Activated CD8-positive, alpha-beta memory T cell treated with anti-CD3 and anti-CD28 coated beads for 24 hours (primary cell): ENCODE measurements at regions not wholly inside any gene's neighbourhood (a gene's known extent, or its start where the extent isn't known, plus 50 kb on each side); places are given as distances from the start of the nearest gene placed in this dataset.
"Not testable (repeated sequence)": the region's sequence is repeated elsewhere in the genome, so short reads cannot be mapped to it uniquely, and the experiment has no call there.

Source experiments
- DNase-seq: peaks from one replicate; pipeline ENCODE4 v3.0.0-alpha.2; 2020

DNA sequence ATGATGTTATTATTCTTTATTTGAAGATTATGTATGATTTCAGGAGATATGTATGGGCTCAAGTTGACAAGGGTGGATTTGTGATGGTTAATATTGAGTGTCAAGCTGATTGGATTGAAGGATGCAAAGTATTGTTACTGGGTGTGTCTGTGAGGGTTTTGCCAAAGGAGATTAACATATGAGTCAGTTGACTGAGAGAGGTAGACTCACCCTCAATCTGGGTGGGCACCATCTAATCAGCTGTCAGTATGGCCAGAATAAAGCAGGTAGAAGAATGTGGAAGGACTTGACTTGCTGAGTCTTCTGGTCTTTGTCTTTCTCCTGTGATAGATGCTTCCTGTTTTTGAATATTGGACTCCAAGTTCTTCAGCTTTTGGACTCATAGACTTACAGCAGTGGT lies 973.7 kb downstream of the MCTP2 start:
- DNase-seq, result no peak

GRCh38 chr15:95205830-95206229 lies 974.5 kb downstream of the MCTP2 start:
- DNase-seq, result not testable (repeated sequence)

- DNase-seq, result no peak
These were observed 976.7 kb downstream of the MCTP2 start for GRCh38 chr15:95208071-95208470.

DNA sequence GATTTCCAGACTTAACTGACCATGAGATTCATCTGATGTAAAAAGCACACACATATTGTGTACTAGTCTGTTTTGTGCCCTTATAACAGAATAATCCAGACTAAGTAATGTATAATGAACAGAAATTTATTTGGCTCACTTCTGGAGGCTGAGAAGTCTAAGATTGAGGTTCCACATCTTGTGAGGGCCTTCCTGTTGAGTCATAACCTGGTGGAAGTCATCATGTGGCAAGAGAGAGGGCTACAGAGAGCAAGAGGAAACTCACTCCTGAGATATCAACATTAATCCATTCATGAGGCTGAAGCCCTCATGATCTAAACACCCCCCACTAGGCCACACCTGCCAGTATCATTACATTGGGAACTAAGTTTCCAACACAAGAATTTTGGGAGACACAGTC lies 977.6 kb downstream of the MCTP2 start:
- no peak for DNase-seq

DNA sequence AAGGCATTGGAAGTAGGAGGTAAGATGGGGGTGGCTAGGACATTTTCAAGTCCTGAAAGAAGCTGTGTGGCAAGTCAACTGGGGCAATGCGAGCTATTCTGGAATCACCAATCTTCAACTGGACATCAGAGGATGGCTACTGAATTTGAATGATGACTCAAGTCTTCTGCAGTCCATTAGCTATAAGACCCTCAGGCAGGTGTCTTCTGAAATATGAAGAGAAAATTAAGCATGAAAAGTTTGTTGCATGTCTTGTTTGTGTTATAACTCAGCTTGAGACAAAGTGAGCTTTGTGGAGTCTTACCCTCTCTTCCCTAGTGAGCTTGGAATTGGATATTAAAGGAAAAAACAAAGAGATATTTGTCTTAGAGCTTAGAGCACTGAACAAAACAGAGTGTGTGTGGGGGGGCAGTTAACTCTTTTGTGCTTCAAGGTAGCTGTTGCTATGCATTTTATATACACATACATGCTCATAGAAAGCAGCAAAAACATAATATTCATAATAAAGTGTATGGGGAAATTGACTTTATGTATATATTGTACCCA lies 979.1 kb downstream of the MCTP2 start:
- no peak for DNase-seq

DNA sequence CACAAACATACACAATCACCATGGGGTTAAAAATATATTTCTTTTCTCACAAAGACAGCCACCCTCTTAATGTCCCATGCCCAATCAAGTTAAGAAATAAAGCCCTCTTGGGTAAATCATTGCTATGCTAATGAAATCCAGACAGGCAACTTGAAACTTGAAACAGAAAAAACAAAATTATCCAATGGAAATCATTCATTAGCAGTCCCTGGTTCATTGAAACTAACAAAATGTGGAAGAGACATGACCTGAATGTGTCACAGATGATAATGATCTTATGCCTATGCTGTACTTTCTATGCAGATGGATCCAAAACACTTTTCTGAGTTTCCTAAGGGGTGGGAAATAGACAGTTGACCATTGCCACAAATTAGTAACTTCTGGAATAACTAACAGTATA lies 983.7 kb downstream of the MCTP2 start:
- no peak for DNase-seq

GRCh38 chr15:95226835-95227234 lies 995.5 kb downstream of the MCTP2 start:
- no peak for DNase-seq

- DNase-seq, result no peak
These were observed 995.9 kb downstream of the MCTP2 start for GRCh38 chr15:95227235-95227634.

- no peak for DNase-seq
These were observed 997.6 kb downstream of the MCTP2 start for GRCh38 chr15:95228856-95229555.

- no peak for DNase-seq
These were observed 1003.7 kb downstream of the MCTP2 start for GRCh38 chr15:95235033-95235432.

DNA sequence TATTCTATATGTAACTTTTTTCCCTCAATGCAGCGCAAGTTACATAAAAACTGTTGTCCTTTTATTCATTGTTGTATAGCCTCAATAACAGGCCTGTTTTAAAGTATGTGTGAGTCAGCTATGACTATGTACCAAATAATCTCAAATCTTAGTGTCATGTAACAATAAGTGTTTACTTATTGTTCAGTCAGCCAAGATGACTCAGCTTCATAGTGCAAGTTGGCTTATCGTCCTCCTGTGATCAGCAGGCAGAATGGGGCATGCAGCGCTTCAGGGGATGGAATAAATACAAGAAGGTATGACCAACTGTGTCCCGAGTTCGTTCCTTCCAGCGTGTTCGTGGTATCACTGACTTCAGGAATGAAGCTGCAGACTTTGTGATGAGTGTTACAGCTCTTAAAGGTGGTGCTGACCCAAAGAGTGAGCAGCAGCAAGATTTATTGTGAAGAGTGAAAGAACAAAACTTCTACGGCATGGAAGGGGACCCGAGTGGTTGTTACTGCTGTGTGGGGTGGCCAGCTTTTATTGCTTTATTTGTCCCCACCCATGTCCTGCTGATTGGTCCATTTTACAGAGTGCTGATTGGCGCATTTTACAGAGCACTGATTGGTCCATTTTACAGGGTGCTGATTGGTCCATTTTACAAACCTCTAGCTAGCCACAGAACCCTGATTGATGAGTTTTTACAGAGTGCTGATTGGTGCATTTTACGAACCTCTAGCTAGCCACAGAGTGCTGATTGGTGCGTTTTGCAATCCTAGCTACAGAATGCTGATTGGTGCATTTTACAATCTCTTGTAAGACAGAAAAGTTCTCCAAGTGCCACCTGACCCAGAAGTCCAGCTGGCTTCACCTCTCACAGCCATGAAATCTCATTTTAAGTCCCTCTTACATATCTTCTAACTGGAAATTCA lies 1016.0 kb downstream of the MCTP2 start:
- no peak for DNase-seq

DNA sequence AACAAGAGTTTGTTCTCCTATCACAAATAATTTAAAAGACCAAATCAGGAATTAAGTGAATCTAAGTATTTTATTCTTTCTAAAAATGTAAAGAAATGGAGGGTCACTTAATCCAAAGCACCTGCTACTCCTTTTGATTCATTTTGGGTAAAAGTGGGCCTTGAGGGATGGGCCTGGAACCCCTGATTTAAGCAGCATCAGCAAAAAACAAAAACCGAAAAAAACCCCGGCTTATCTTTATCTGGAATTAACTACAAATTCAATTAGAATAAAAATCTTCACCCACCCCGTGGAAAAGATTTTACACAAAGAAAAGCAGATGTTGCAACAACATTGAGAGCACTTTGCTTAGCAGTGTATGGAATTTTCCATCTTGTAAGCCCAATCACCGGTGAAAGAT lies 1018.2 kb downstream of the MCTP2 start:
- DNase-seq, result no peak

DNA sequence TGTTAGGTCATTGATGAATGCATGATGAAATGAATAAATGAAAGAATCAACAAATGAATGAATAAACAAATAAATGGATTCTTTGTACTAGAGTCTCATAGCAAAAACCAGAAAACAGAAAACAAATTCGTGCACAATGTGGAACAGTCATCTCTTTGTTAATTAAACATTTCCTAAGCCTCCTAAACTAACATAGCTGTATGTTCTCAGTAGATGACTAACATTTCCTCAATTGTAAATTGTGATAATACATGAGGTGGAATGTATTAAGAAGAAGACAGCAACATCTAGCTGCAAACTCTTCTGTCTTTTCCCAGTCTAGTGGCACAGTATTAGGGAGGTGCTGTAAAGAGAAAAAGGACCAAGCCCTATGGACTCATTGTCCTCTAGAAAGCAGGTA lies 1021.0 kb downstream of the MCTP2 start:
- DNase-seq, result no peak

DNA sequence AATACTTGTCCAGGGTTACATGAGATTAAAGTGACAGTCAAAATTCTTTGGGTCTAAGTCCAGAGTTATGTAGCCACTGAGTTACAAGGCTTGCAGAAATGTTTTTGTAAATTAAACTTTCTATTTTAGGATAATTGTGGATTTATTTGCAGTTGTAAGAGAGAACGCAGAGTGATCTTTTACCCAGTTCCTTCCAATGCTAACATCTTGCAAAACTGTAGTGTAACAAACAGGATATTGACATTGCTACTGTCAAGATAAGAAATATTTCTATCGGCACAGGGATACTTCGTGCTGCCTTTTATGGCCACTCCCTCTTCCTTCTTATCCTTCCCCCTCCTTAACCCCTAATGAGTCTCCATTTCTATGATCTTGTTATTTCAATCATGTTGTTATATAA lies 1022.9 kb downstream of the MCTP2 start:
- DNase-seq, result no peak

DNA sequence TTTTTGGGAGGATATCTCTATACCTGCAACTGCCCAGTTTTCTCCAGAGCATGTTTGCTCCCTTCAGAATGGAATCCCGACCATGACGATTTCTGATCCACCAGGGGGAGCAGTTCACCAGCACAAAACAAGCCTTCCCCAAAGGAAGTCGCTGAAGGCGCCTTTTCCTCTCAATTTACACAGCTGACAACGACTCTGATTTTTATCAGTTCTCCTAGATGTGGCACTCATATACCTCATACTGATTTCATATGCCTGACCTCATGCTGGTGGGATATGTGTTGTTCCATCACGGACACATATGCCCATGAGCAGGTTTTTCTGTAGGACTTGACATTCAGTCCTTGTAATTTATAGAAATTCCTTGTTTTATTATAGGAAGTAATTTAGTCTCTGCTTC lies 1028.2 kb downstream of the MCTP2 start:
- DNase-seq, result peak; percentile 69

GRCh38 chr15:95259965-95260364 lies 1028.6 kb downstream of the MCTP2 start:
- no peak for DNase-seq

GRCh38 chr15:95260856-95261255 lies 1029.5 kb downstream of the MCTP2 start:
- DNase-seq, result no peak

- DNase-seq, result no peak
These were observed 1030.2 kb downstream of the MCTP2 start for GRCh38 chr15:95261546-95261945.

DNA sequence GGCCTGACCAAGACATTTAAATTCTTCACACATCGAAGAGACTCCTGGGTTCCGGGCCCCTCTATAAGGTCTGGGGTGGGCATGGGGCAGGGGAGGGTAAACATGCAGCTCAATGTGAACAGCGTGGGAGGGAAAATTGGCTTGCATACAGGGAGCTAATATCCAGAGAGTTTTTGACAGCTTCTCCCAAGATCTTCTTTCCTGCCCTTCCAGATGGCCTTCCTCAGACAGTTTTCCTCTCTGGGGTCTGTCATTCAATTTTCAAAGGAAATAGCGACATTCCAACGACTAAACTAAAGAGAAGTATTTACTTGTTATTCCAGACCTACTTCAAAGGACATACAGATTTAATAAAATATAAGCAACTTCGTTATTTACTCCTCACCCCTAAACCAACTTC lies 1030.6 kb downstream of the MCTP2 start:
- no peak for DNase-seq

DNA sequence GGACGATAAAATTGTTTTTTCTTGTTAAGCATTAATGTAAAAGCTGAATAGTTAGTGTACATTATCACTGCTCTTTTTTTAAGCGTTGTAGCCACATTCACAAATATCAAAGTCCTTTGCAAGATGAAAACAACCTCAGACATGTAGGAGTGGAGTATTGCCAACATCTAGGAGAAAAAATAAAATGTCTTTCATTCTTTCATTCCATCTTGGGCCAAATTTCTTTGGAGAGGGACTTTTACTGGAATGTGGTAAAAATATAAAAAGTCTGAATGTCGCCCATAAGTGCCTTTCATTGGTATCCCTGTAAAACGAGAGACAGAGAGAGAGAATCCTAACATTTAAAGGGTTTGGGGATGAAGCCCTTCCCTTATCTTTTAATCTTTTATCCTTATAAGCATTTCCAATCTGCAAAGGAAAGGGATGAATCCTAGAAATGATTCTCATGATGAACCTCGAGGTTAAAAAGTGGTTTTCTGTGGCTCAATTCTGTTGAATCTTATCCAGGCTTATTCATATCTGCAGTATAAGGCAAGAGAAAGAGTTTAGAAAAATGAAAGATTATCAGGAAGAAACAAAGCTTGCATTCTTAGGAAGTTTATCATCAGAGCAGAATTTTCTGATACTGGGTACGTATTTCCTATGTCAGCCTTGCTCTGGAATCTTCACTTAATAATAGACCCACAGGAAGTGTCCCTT lies 1031.7 kb downstream of the MCTP2 start:
- no peak for DNase-seq

- no peak for DNase-seq
These were observed 1032.4 kb downstream of the MCTP2 start for GRCh38 chr15:95263751-95264150.

- DNase-seq, result no peak
These were observed 1034.1 kb downstream of the MCTP2 start for GRCh38 chr15:95265419-95265997.

- no peak for DNase-seq
These were observed 1035.2 kb downstream of the MCTP2 start for GRCh38 chr15:95266451-95267061.
